ENCODE measurements at regions not wholly inside any gene's neighbourhood (a gene's known extent, or its start where the extent isn't known, plus 50 kb on each side); places are given as distances from the start of the nearest gene placed in this dataset.
A peak's percentile ranks its signal among the peaks of the same experiment; 100 is the strongest.
"Not testable (repeated sequence)": the region's sequence is repeated elsewhere in the genome, so short reads cannot be mapped to it uniquely, and the experiment has no call there.

DNA sequence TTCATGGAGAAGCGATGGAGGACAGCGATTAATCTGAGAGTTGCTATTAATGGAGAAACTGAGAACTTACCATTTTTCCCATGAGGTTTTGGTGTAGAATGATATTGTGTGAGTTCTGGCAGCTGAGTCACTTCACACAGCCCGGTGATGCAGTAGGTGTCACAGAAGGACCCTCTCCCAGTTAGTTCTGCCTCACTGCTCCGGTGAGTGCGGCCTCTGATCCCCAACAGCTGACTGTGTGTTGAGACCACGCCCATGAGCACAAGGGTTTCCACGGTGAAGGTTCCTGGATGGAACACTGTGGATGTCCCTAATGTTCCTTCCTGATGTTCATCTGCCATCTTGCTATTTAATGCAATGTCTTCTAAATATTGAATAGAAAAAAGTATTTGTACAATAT is 114.0 kb upstream of the SULF2 start:
- not testable (repeated sequence) for H3K27me3 Mint-ChIP-seq, H3K4me1 Mint-ChIP-seq, H3K9me3 Mint-ChIP-seq, H3K36me3 Mint-ChIP-seq, H3K27ac Mint-ChIP-seq, H3K4me3 Mint-ChIP-seq

DNA sequence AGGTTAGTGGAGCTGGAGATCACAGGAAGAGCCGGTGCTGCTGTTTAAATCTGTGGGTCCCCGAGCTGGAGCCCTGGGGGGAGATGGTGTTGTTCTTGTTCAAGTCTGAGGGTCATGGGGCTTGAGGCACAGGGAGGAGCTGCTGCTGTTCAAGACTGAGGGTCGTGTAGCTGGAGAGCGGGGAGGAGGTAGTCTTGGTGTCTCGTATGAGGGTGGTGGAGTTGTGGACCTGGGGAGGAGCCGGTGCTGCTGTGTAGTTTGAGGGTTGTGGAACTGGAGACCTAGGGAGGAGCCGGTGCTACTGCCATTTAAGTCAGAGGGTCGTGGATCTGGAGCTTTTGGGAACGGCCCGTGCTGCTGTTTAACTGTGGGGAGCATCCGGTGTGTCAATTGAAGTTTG is 112.2 kb upstream of the SULF2 start:
- Mint-ChIP-seq H3K4me1 (no peaks in the 10 kb centered on the region), H3K4me3 (no peak overlapping the region), H3K27me3 (peaks cover 2% of the 10 kb centered on the region), H3K36me3 (no peaks in the 10 kb centered on the region), H3K9me3 (peaks cover 0 to 2% (median 0%) of the 10 kb centered on the region in 3 donors), H3K27ac (no peak overlapping the region)

GRCh38 chr20:47892681-47893080 is 107.4 kb upstream of the SULF2 start:
- H3K36me3 Mint-ChIP-seq, H3K4me1 Mint-ChIP-seq, H3K4me3 Mint-ChIP-seq, H3K9me3 Mint-ChIP-seq, H3K27ac Mint-ChIP-seq, H3K27me3 Mint-ChIP-seq: not testable (repeated sequence)

DNA sequence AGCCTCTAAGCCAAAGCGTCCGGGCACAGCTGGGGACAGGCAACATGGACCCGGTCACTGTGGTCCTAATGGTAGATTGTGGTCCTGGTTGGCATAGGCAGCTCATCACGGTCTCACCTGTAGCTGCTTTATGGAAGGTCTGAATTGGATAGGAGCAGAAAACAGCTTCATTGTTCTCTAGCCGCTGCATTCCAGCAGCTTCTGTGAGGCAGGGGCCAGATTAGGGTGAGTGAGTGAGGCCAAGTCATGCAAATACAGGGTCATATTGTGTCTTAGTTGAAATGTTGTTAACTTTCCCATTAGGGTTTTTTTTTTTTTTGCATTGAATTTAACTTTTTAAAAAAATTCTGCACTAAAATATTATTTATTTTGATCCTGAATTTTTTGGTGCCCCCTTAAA is 105.4 kb upstream of the SULF2 start:
- not testable (repeated sequence) for H3K9me3 Mint-ChIP-seq, H3K27ac Mint-ChIP-seq, H3K4me1 Mint-ChIP-seq, H3K27me3 Mint-ChIP-seq, H3K4me3 Mint-ChIP-seq, H3K36me3 Mint-ChIP-seq

- H3K4me1 Mint-ChIP-seq, H3K36me3 Mint-ChIP-seq, H3K4me3 Mint-ChIP-seq, H3K27me3 Mint-ChIP-seq, H3K9me3 Mint-ChIP-seq, H3K27ac Mint-ChIP-seq: not testable (repeated sequence)
These were observed 104.5 kb upstream of the SULF2 start for GRCh38 chr20:47889751-47890150.

DNA sequence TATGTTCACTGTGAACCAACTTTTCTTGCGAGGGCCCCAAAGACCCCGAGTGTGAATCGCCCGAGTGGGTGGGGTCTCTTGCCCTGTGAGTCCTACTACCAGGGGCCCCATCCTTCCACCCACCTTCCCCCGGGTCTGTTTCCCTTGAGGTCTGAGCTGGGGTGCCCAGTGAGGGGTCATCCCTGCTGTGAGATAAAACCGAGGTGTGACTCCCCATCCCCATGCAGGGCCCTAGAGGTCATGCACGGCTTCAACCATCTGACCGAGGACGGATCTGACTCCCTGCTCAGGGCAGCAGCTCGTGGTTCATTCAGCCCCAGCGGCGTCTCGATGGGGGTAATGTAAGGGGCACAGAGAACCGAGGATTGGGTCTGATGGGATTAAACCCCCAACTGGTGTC is 103.1 kb upstream of the SULF2 start:
- no peaks in the 10 kb centered on the region for H3K36me3 Mint-ChIP-seq
- H3K27ac Mint-ChIP-seq: no peak overlapping the region
- H3K27me3 Mint-ChIP-seq: peaks cover 2% of the 10 kb centered on the region
- no peaks in the 10 kb centered on the region for H3K9me3 Mint-ChIP-seq
- no peak overlapping the region for H3K4me3 Mint-ChIP-seq
- H3K4me1 Mint-ChIP-seq: no peaks in the 10 kb centered on the region

DNA sequence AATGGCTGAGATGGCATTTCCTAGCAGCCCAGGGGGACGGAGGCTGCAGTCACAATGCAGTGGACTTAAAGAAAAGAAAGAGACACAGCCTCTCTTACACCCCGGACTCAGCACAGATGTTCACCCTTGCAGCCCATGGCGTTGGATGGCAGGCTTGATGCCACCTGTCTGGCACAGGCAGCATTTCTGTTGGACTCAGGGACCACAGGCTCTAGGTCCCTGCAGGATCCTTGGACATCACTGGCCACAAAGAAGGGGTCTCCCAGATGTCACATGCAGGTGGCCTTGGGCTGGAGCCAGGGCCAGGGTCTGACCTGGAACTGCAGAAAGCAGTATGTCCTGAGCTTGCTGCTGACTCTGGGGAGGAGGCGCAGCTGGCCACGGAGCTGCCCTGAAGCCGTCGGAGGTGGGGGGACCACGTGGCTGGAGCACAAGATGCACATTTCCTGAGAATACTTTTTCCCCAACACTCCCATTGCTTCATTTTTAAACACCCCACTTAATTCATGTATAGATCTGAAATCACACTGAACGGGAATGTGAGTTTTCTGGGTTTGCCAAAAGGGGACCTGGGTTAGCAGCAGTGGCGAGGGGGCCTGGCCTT is 102.3 kb upstream of the SULF2 start:
- Mint-ChIP-seq H3K4me3 (no peak overlapping the region), H3K9me3 (no peaks in the 10 kb centered on the region), H3K27me3 (peaks cover 2% of the 10 kb centered on the region), H3K27ac (no peak overlapping the region), H3K36me3 (no peaks in the 10 kb centered on the region), H3K4me1 (no peaks in the 10 kb centered on the region)

GRCh38 chr20:47887064-47887463 is 101.8 kb upstream of the SULF2 start:
- H3K4me1 Mint-ChIP-seq: no peaks in the 10 kb centered on the region
- no peaks in the 10 kb centered on the region for H3K36me3 Mint-ChIP-seq
- H3K27ac Mint-ChIP-seq: no peak overlapping the region
- H3K4me3 Mint-ChIP-seq: no peak overlapping the region
- H3K9me3 Mint-ChIP-seq: peaks cover 0 to 1% (median 0%) of the 10 kb centered on the region in 3 donors
- no peaks in the 10 kb centered on the region for H3K27me3 Mint-ChIP-seq

- Mint-ChIP-seq H3K27me3 (no peaks in the 10 kb centered on the region), H3K36me3 (no peaks in the 10 kb centered on the region), H3K27ac (no peak overlapping the region), H3K4me3 (no peak overlapping the region), H3K4me1 (no peaks in the 10 kb centered on the region), H3K9me3 (peaks cover 0 to 2% (median 0%) of the 10 kb centered on the region in 3 donors)
These were observed 101.3 kb upstream of the SULF2 start for GRCh38 chr20:47886454-47887041.

DNA sequence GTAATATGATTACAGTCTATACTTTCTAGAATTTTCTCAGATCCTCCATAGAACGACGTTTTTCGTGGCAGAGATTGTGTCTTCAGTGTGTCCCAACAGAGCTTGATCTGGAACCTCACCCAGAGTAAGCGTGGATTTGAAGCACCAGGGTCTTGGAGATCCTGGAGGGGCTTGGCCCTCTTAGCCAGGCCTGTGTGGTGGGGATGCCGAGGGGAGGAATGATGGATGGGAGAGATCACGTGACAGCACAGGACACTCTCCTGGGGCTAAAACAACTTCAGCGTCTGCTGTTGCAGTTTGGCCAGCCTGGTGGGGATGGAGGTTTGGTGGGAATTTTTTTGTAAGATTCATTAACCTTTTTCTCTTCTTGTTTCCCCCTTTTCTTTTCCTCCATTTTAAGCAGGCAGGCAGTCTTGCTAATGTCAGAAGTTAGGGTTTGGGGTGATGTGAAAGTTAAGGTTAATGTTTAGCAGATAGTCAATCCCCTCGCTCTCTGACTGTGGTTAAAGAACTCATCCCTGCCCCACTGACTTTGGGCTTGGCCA is 100.7 kb upstream of the SULF2 start:
- no peaks in the 10 kb centered on the region for H3K4me1 Mint-ChIP-seq
- no peaks in the 10 kb centered on the region for H3K36me3 Mint-ChIP-seq
- H3K27me3 Mint-ChIP-seq: no peaks in the 10 kb centered on the region
- H3K4me3 Mint-ChIP-seq: no peak overlapping the region
- no peak overlapping the region for H3K27ac Mint-ChIP-seq
- H3K9me3 Mint-ChIP-seq: peaks cover 0 to 2% (median 0%) of the 10 kb centered on the region in 3 donors

DNA sequence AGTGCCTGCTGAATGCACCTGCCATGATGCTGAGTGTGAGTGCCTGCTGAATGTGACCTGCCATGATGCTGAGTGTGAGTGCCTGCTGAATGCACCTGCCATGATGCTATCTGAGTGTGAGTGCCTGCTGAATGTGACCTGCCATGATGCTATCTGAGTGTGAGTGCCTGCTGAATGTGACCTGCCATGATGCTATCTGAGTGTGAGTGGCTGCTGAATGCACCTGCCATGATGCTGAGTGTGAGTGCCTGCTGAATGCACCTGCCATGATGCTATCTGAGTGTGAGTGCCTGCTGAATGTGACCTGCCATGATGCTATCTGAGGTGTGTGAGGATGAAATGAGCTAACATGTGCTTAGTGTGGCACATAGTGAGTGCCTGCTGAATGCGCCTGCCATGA is 98.7 kb upstream of the SULF2 start:
- not testable (repeated sequence) for H3K36me3 Mint-ChIP-seq, H3K9me3 Mint-ChIP-seq, H3K4me1 Mint-ChIP-seq, H3K27me3 Mint-ChIP-seq, H3K27ac Mint-ChIP-seq
- H3K4me3 Mint-ChIP-seq: peak overlapping the region in 1 of 4 donors; percentile 35

- peaks cover 5% of the 10 kb centered on the region for H3K27me3 Mint-ChIP-seq
- H3K9me3 Mint-ChIP-seq: peaks cover 0 to 2% (median 0%) of the 10 kb centered on the region in 3 donors
- H3K4me3 Mint-ChIP-seq: no peak overlapping the region
- H3K27ac Mint-ChIP-seq: no peak overlapping the region
- H3K4me1 Mint-ChIP-seq: no peaks in the 10 kb centered on the region
- no peaks in the 10 kb centered on the region for H3K36me3 Mint-ChIP-seq
These were observed 97.9 kb upstream of the SULF2 start for GRCh38 chr20:47883186-47883585.

DNA sequence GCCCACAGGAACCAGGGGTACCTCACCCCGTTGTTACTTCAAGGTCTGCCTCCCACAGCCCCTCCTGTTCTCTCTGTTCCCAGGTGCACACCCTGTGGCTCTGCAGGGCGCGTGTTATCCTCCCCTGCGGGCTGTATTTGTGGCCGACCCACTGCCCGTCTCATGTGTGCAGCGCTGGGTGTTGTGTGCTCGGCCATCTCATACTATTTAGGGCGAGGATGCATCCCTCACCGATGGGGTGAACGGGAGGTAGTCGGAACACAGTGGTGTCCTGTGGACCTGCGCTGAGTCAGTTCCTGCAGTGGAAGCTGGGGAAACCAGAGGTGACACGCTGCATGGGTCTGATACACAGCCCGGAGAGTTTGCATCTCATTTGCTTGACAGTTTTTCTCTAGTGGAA is 94.5 kb upstream of the SULF2 start:
- Mint-ChIP-seq H3K4me3 (no peak overlapping the region), H3K27ac (no peak overlapping the region), H3K4me1 (peaks cover 0 to 2% (median 0%) of the 10 kb centered on the region in 3 donors), H3K36me3 (no peaks in the 10 kb centered on the region), H3K9me3 (peaks cover 0 to 2% (median 0%) of the 10 kb centered on the region in 3 donors), H3K27me3 (peaks cover 10% of the 10 kb centered on the region)

GRCh38 chr20:47878601-47879027 is 93.3 kb upstream of the SULF2 start:
- Mint-ChIP-seq H3K4me3 (no peak overlapping the region), H3K36me3 (no peaks in the 10 kb centered on the region), H3K4me1 (peaks cover 0 to 2% (median 0%) of the 10 kb centered on the region in 3 donors), H3K9me3 (peaks cover 0 to 2% (median 0%) of the 10 kb centered on the region in 3 donors), H3K27me3 (peaks cover 10% of the 10 kb centered on the region), H3K27ac (no peak overlapping the region)

DNA sequence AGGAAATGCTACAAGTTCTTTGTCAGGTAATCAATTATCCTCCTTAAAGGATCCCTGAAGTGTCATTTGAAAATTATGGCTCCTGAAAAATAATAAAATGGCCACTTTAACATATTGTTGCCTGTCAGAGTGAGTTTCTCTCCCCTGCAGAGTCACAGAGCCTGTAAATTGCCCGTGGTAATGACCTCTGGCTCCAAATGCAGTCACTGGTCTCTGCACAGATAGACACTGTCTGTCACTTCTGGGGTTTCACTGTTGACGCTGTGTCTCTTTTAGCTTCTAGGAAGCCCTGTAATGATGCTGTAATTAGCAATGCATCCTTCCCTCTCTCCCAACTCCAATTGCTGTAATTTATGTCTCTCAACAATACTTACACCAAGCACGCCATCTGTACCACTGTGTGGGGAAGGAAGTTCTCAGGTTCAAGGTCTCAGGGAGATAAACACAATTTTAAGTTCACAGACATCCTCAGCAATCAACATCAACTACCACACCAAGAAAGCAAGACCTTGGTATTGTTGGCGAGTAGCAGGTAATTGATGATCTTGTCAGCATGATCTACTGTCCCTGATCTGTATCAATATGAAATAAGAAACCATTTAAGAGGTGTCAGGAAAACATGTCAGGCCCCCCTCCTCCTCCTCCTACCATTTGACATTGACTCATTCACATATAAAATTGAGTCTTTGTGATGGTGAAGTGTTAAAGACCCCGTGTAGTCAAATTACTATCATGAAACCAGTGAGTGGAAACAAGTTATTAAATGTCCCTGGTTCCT is 91.2 kb upstream of the SULF2 start:
- Mint-ChIP-seq H3K36me3 (no peaks in the 10 kb centered on the region), H3K4me3 (no peak overlapping the region), H3K27me3 (peaks cover 17% of the 10 kb centered on the region), H3K9me3 (no peaks in the 10 kb centered on the region), H3K27ac (no peak overlapping the region), H3K4me1 (peaks cover 0 to 2% (median 0%) of the 10 kb centered on the region in 3 donors)

All from IgD-negative memory B cell (primary cell).